NCI-H187 treated with DMSO at 0.1 percent for 48 hours (cell line): ENCODE measurements at regions not wholly inside any gene's neighbourhood (a gene's known extent, or its start where the extent isn't known, plus 50 kb on each side); places are given as distances from the start of the nearest gene placed in this dataset.
"Not testable (repeated sequence)": the region's sequence is repeated elsewhere in the genome, so short reads cannot be mapped to it uniquely, and the experiment has no call there.

Source experiments
- DNase-seq: peaks from one replicate; lab custom pipeline; 2025; lab: John Stamatoyannopoulos, UW

- no peak for DNase-seq
Measured at GRCh38 chr3:124315215-124316033, 323.5 kb upstream of the ROPN1 start.

- no peak for DNase-seq
Measured at GRCh38 chr3:124316034-124316287, 324.0 kb upstream of the ROPN1 start.

- DNase-seq: no peak
Measured at GRCh38 chr3:124318014-124318413, 326.1 kb upstream of the ROPN1 start.

DNA sequence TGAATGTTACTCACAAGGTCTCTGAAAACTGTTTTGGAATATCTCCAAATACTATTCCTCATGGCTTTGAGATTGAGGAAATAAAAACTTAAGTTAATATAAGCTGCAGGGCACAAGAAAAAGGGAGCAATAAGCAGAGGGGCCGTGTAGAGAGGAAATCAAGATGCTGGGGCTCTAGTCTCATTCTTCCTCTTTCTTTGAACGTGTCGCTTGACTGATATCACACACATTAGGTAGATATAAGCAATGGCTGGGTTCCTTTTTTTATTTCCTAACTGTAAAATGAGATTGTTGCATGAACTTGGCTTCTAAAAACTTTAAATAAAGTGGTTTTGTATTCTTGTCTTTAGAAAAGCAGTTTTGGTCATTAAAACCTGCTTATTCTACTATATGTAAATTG, 326.7 kb upstream of the ROPN1 start:
- no peak for DNase-seq

DNA sequence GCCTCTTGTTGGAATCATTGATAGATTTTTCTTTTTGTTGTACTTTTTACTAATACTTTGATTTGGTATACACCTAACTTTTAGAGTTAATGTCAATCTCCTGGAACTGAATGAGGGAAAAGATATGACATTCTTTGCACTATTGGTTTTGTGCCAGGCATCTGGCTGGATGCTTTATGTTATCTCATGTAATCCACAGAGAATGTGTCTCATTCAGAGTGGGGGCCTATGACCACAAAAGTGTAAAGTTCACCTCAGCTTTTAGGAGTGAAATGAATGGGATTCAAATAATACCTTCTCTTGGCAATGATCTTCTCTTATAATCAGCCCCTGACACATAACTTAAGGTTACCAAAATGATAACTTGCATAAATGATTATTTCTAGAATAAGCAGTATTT, 329.1 kb upstream of the ROPN1 start:
- DNase-seq: no peak

- no peak for DNase-seq
Measured at GRCh38 chr3:124322309-124322880, 330.5 kb upstream of the ROPN1 start.

GRCh38 chr3:124322966-124323365, 331.0 kb upstream of the ROPN1 start:
- no peak for DNase-seq

GRCh38 chr3:124325248-124325647, 333.3 kb upstream of the ROPN1 start:
- no peak for DNase-seq

DNA sequence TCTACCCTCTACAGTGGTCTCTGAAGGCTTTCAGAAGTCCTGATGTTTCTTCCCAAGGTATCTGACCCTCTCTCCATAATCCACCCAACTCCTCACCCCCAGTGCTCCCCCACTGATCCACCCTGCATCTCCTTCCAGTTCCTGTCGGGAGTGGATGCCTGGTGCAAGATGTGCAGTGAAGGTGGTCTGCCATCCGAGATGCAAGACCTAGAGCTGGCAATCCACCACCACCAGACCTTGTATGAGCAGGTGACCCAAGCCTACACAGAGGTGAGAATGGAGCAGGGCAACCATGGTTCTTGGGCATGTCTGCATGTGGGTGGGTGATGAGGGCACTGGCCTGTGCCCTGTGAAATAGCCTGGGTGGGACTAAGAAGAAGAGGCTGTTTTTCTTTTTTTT, 337.8 kb upstream of the ROPN1 start:
- no peak for DNase-seq

DNA sequence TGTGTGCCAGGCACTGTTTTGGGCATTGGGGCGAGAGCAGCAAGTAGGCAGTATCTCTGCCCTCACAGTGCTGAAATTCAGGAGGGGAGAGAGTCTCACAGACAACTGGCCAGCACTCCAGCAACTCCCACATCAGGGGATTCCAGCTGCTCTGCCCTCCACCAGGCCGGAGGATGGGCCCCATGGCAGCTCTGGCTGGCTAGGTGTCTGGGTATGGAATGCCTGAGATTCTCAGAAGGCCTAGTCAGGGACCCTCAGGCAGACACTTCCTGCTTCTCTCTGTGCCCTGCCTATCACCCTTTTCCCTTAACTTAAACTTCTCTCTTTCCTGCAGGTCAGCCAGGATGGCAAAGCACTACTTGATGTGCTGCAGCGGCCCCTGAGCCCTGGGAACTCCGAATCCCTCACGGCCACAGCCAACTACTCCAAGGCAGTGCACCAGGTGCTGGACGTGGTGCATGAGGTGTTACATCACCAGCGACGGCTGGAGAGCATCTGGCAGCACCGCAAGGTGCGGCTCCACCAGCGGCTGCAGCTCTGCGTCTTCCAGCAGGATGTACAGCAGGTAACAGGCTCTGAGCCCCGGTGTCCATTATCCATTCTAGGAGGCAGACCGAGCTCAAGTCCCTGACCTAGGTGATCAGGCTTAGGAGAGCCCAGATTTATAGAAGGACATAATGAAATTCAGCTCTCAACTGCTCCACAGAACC, 342.2 kb upstream of the ROPN1 start:
- no peak for DNase-seq

- DNase-seq: peak; percentile 91
Measured at GRCh38 chr3:124336067-124336656, 344.2 kb upstream of the ROPN1 start.

- no peak for DNase-seq
Measured at GRCh38 chr3:124345845-124346244, 353.9 kb upstream of the ROPN1 start.

- DNase-seq: no peak
Measured at GRCh38 chr3:124346487-124346886, 354.6 kb upstream of the ROPN1 start.

- no peak for DNase-seq
Measured at GRCh38 chr3:124347418-124347817, 355.5 kb upstream of the ROPN1 start.

- not testable (repeated sequence) for DNase-seq
Measured at GRCh38 chr3:124348555-124348954, 356.6 kb upstream of the ROPN1 start.

GRCh38 chr3:124351430-124352148, 359.7 kb upstream of the ROPN1 start:
- peak; percentile 40 for DNase-seq

GRCh38 chr3:124352149-124352539, 360.2 kb upstream of the ROPN1 start:
- peak; percentile 17 for DNase-seq

GRCh38 chr3:124353691-124354090, 361.8 kb upstream of the ROPN1 start:
- no peak for DNase-seq

- no peak for DNase-seq
Measured at GRCh38 chr3:124354150-124354549, 362.2 kb upstream of the ROPN1 start.

- DNase-seq: no peak
Measured at GRCh38 chr3:124358156-124358555, 366.2 kb upstream of the ROPN1 start.

DNA sequence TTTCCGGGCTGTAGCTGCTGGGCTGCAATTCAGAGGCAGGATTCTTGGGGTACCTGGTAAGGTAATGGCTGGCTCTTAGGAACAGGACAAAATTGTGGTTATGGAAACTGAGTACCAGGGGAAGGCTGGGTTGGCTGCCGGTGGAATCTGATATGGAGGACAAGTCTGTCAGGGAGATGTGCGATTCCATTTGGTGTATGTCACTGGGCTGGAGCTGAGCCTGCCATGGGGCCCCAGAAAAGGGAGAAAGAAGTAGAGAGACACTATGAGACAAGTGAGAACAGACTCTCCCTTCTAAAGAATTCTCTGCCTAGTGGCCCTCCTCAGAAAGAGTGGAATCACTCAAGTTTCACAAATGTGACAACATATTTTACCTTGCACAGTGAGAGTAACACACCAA, 368.2 kb upstream of the ROPN1 start:
- DNase-seq: no peak

DNA sequence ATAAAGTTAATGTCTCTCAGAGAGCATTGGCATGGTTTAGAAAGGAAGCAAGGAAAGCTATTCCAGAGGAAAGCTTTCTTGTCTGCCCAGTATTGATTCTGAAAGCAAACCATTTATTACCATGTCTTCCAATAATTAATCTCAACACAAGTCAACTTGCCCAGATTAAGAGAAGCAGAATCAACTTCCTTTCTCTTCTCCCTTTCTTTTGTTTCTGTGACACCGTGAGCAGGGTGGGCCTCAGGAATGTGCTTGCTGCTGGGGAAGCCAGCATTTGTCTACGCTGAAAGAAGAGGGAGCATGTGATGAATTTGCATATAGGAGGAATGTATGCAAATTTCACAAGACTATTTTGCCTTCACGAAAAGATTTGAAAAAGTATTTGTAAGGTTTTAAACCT, 368.6 kb upstream of the ROPN1 start:
- DNase-seq: no peak
